Nephron progenitor cell (in vitro differentiated cells): ENCODE measurements at regions not wholly inside any gene's neighbourhood (a gene's known extent, or its start where the extent isn't known, plus 50 kb on each side); places are given as distances from the start of the nearest gene placed in this dataset.
A peak's percentile ranks its signal among the peaks of the same experiment; 100 is the strongest.

Source experiments
- DNase-seq: peaks from one replicate; pipeline ENCODE4 v3.0.0; 2021
- H3K27ac Mint-ChIP-seq: 2 replicates; pipeline ENCODE4 v1.8.0; 2021; ENCODE audit warnings: mild to moderate bottlenecking, moderate library complexity, mixed read lengths
- H3K27me3 Mint-ChIP-seq: 2 replicates; pipeline ENCODE4 v1.8.0; 2021; ENCODE audit warnings: mild to moderate bottlenecking, low read depth, mixed read lengths; ENCODE audit not compliant: poor library complexity
- H3K36me3 Mint-ChIP-seq: 2 replicates; pipeline ENCODE4 v1.8.0; 2021; ENCODE audit warnings: low read depth, mixed read lengths
- H3K4me1 Mint-ChIP-seq: 2 replicates; pipeline ENCODE4 v1.8.0; 2021; ENCODE audit warnings: mixed read lengths
- H3K4me3 Mint-ChIP-seq: 2 replicates; pipeline ENCODE4 v1.8.0; 2021; ENCODE audit warnings: mild to moderate bottlenecking, moderate library complexity, mixed read lengths
- H3K9me3 Mint-ChIP-seq: 2 replicates; pipeline ENCODE4 v1.8.0; 2021; ENCODE audit warnings: mild to moderate bottlenecking, moderate library complexity, mixed read lengths
- CTCF ChIP-seq: fragments of 200-600 bp; sonication (generic); IDR thresholded peaks from 2 replicates; pipeline ENCODE4 v1.5.0; 2021; ENCODE audit warnings: antibody characterized with exemption

GRCh38 chr5:136674178-136674577, 308.8 kb upstream of the TRPC7 start:
- TF ChIP-seq CTCF: no peak
- H3K9me3 Mint-ChIP-seq: peaks cover 5% of the 10 kb centered on the region
- H3K4me1 Mint-ChIP-seq: peaks cover 6% of the 10 kb centered on the region
- DNase-seq: no peak
- H3K27me3 Mint-ChIP-seq: peaks cover 2% of the 10 kb centered on the region
- H3K36me3 Mint-ChIP-seq: no peaks in the 10 kb centered on the region
- no peak overlapping the region for H3K4me3 Mint-ChIP-seq
- H3K27ac Mint-ChIP-seq: peak overlapping the region; percentile 50

- no peak for DNase-seq
- no peak for TF ChIP-seq CTCF
- Mint-ChIP-seq H3K27ac (no peak overlapping the region), H3K4me1 (no peaks in the 10 kb centered on the region), H3K9me3 (peaks cover 7% of the 10 kb centered on the region), H3K36me3 (no peaks in the 10 kb centered on the region), H3K4me3 (no peak overlapping the region), H3K27me3 (no peaks in the 10 kb centered on the region)
Observed at GRCh38 chr5:136667789-136668188, 302.4 kb upstream of the TRPC7 start.

GRCh38 chr5:136666970-136667620, 301.8 kb upstream of the TRPC7 start:
- no peaks in the 10 kb centered on the region for H3K27me3 Mint-ChIP-seq
- no peaks in the 10 kb centered on the region for H3K36me3 Mint-ChIP-seq
- DNase-seq: no peak
- no peaks in the 10 kb centered on the region for H3K4me1 Mint-ChIP-seq
- no peak overlapping the region for H3K27ac Mint-ChIP-seq
- no peak for TF ChIP-seq CTCF
- H3K9me3 Mint-ChIP-seq: peaks cover 7% of the 10 kb centered on the region
- H3K4me3 Mint-ChIP-seq: no peak overlapping the region

GRCh38 chr5:136665331-136665730, 300.0 kb upstream of the TRPC7 start:
- no peak for TF ChIP-seq CTCF
- H3K27ac Mint-ChIP-seq: no peak overlapping the region
- peaks cover 4% of the 10 kb centered on the region for H3K9me3 Mint-ChIP-seq
- no peaks in the 10 kb centered on the region for H3K27me3 Mint-ChIP-seq
- no peaks in the 10 kb centered on the region for H3K4me1 Mint-ChIP-seq
- H3K36me3 Mint-ChIP-seq: no peaks in the 10 kb centered on the region
- DNase-seq: no peak
- H3K4me3 Mint-ChIP-seq: no peak overlapping the region

GRCh38 chr5:136661026-136661425, 295.7 kb upstream of the TRPC7 start:
- H3K36me3 Mint-ChIP-seq: no peaks in the 10 kb centered on the region
- H3K9me3 Mint-ChIP-seq: no peaks in the 10 kb centered on the region
- H3K4me3 Mint-ChIP-seq: no peak overlapping the region

More at GRCh38 chr5:136661026-136661425, 295.7 kb upstream of the TRPC7 start:
- H3K27me3 Mint-ChIP-seq: no peaks in the 10 kb centered on the region
- no peak for DNase-seq
- TF ChIP-seq CTCF: no peak
- no peaks in the 10 kb centered on the region for H3K4me1 Mint-ChIP-seq
- H3K27ac Mint-ChIP-seq: no peak overlapping the region
